Ecto neural progenitor cell (in vitro differentiated cells): ENCODE measurements at regions not wholly inside any gene's neighbourhood (a gene's known extent, or its start where the extent isn't known, plus 50 kb on each side); places are given as distances from the start of the nearest gene placed in this dataset.
"Not testable (repeated sequence)": the region's sequence is repeated elsewhere in the genome, so short reads cannot be mapped to it uniquely, and the experiment has no call there.

ENCODE experiments used
- DNase-seq: peaks from one replicate; pipeline ENCODE4 v3.0.0-alpha.2; 2018; ENCODE audit warnings: low spot score

DNA sequence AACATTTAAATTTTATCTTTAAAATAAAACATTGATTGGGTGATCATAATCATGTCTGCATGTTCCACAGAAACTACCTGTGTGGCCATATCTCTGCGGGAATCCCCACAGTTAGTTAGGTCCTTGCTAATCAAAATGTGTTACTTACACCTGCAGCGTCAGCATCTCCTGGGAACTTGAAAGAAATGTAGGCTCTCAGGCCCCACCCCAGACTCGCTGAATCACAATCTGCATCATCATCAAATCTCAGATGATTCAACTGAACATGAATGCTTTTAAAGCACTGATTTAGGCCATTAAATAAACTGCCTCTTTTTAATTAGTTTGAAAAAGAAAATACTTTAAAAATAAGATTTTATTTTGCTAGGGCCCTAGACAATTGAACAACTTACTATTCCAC is 577.8 kb downstream of the PYDC2 start:
- DNase-seq = no peak

- no peak for DNase-seq
Measured at GRCh38 chr3:192039593-192039992, 578.6 kb downstream of the PYDC2 start.

DNA sequence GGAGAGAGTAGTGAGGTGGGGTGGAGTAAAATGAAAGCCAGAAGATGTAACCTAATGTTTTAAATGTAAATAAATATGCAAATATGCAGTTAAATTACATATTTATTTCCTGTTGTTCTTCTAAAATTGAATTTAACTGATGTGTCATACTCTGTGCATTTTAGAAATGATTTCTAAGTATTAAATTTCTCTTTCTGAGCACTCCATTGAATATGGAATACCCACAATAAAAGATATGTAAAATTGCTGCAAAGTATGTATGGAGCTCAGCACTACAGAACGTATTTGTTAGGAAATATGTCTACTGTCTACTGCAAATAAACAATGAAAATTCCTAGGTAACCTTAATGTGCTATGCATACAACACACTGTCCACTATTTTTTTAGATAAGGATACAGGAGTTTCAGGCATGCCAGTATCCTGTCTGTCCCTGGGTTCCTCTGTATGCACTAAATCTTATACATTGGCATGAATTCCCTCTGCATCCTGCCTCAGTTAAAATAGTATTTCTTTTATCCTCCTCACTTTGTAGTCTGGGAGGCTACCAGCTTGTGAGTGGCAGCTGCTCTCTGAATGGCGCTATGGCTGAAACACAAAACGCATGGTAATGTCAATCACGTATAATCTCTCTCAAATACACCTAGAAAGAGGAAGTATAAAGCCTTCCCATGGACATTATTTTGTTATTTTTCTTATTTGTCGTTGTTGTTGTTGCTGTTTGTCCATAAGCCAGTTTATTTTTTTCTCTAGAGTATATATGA is 579.5 kb downstream of the PYDC2 start:
- no peak for DNase-seq

DNA sequence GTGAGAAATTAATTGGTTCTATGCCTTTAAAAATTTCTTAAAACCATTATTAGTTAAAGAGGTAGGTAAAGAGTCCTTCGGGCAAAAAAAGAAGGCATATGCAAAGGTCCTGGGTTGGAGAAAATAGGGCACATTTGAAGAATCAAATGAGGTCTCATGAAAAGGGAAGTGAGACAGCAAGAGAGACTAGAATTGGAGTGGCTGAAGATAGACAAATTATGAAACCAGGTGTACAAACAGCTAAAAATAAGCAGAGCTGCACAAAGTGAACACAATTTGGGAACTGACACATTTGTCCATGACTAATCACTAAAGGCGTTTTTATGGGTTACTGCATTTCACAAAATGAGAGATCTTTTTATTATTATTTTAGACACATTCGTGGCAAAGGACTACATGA is 581.2 kb downstream of the PYDC2 start:
- DNase-seq = no peak

DNA sequence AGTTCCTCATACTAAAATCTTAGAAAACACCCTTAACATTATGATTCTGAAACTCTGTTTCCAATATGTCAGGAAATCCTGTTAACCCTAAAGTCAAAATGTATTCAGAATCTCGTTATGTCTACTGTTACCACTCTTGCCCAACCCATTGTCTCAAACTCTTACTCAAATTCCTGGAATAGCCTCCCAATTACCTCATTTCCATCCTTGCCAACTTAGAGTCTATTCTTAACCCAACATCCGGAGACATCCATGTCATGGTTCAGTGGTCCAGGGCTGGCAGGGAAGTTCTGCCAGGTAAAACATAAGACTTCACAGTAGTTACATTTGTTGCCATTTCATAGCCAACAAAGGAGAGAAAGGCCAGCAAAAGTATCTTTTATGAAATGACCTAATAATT is 593.9 kb downstream of the PYDC2 start:
- DNase-seq = no peak

DNA sequence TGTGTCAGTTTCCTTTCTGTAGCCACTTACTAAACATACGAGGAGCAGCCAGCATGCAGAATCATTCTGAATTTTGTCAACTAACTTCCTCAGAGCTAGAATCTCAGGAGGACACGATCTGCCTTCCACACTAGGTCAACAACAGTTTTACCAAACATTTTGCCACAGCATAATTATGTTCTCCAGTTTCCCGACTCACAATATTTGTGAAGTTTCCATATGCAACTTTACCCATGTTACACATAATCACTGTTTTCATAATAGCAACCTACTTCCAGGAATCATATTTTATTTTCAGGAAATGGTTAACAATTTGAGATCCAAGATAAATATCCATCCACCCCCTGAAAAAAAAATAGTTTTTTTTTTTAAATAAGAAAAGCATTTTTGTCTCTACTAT is 595.0 kb downstream of the PYDC2 start:
- DNase-seq = no peak

DNA sequence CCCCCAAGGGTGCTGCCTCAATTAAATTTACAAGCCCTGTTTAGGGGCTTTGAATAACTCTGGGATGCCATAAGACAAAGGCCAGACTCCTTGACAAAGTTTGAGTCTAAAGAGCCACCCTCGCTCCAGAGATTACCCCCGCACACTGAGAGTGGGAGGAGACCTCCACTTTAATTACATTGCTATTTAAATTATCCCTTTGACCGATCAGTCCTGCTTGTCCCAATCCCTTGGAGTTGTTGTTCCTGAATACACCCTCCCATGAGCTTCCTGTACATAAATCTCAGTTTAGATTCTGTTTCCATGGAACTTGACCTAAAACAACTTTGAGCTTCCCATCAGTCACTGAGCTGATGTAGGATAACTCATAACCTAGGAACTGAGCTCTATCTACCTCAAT is 596.3 kb downstream of the PYDC2 start:
- DNase-seq = no peak

GRCh38 chr3:192060160-192060781 is 599.3 kb downstream of the PYDC2 start:
- DNase-seq = peak; percentile 46

DNA sequence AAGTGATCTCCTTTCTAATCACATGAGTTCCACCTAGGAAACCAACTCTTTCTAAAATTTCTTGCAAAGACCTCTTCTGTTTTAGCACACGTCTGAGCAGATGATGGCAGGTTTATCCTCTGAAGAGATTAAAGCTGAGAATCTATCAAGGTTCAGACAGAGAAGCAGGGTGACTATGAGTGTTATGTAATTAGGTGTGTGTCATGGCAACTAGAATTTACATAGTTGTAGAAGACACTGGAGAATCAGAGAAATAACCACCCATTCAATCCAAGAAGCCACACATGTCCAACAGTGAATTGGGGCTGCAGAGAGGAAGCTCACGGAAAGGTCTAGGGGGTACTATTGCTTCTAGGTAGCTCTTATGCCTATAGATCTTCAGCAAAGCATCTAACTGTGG is 600.5 kb downstream of the PYDC2 start:
- no peak for DNase-seq

- DNase-seq = no peak
Measured at GRCh38 chr3:192062186-192062585, 601.2 kb downstream of the PYDC2 start.

DNA sequence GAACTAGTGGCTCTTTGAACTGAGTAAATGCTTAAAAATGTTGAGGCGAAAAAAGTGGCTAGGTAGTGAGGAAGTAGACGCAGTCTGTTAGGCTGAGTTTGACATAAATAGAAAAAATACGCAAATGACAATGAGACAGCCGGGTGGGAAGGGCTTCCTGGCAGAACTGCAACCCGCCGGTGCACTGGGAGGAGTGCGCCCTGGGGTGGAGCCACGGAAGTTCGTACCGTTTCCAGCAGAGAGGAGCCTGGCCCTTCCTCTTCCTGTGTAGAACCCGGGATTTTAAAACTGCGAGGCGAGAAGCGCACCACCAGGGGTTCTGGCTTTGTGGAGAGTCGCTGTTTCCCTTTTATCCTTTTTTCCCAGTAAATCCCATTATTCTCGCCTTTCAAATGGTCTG is 602.6 kb downstream of the PYDC2 start:
- DNase-seq = peak; percentile 71

DNA sequence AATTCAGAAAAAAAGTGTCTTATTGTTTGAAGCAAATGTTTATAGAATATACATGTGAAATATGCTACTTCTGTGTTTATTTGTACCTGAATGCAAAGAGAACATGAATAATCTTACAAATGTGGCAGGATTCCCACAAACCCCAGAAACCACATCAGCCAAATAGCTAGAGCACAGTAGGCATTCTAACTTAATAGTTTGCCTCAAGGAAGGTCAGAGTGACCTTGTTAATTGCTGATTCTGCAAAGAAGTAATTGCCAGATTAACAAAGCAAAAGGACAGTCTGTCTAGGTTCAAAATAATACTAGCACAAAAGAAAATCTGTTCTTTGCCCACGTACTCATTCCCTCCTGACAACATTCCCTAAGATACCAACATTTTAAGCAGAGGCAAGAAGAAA is 604.0 kb downstream of the PYDC2 start:
- no peak for DNase-seq

DNA sequence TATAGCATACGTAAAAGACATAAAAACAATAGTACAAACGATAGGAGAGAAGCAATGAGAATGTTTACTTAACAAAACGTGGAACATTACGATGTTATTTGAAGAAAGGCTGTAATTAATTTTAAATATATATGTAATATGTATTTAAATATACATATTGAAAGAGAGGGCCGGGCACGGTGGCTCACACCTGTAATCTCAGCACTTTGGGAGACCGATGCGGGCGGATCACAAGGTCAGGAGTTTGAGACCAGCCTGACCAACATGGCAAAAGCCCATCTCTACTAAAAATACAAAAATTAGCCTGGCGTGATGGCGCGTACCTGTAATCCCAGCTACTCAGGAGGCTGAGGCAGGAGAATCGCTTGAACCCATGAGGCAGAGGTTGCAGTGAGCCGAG is 605.3 kb downstream of the PYDC2 start:
- DNase-seq = not testable (repeated sequence)

GRCh38 chr3:192068464-192069254 is 607.7 kb downstream of the PYDC2 start:
- no peak for DNase-seq

DNA sequence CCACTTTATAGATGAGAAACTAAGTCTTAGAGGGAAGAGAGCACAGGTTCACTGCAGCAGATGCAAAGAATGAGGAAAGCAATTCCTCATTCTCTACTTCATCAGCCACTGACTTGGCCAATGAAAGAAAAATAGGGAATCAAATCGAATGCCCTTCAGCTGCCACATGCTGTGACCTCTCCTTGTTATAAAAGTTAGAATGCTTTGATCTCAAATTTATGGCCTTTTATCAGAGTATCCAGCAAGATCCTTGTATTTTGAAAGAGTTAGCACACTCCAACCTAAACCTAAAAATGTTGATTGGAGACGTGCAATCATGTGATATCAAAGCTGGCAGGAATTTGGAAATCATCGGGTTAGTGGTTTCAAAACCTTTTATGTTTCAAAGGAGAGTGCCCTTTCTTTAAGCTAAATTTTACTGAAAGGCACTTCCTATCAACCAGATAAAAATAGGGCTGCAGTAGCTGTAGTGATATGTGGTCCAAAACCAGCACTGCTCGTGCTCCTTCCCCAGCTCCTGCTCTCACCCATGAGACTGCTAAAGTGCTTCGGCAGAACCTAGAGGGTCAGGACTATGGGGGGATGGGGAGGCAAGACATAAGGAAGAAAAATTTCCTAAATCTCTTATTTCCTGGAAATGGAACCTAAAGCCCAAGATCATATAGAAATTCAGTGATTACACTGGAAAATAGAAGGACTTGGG is 617.0 kb downstream of the PYDC2 start:
- DNase-seq = no peak

- DNase-seq = no peak
Measured at GRCh38 chr3:192079098-192079497, 618.1 kb downstream of the PYDC2 start.

DNA sequence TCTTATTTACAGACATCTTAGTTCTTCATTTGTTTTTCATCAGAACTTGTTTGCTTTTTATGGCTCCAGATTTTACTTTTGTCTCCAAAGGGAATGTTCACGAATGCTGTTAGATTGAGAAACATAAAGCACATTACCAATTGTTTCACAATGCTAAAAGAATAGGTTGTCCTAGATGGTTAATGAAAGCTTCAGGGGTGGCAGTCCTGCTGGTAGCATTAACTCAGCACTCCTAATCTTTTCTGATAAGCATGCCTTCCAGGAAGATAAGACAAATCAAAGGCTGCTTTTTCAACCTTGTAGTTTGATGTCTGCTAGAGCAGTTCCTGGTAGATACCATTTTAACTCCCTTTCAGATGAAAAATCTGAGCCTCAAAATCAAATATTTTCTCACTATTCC is 619.4 kb downstream of the PYDC2 start:
- DNase-seq = no peak

GRCh38 chr3:192082730-192083660 is 622.0 kb downstream of the PYDC2 start:
- DNase-seq = no peak
